ENCODE measurements at regions not wholly inside any gene's neighbourhood (a gene's known extent, or its start where the extent isn't known, plus 50 kb on each side); places are given as distances from the start of the nearest gene placed in this dataset.
"Not testable (repeated sequence)": the region's sequence is repeated elsewhere in the genome, so short reads cannot be mapped to it uniquely, and the experiment has no call there.

DNA sequence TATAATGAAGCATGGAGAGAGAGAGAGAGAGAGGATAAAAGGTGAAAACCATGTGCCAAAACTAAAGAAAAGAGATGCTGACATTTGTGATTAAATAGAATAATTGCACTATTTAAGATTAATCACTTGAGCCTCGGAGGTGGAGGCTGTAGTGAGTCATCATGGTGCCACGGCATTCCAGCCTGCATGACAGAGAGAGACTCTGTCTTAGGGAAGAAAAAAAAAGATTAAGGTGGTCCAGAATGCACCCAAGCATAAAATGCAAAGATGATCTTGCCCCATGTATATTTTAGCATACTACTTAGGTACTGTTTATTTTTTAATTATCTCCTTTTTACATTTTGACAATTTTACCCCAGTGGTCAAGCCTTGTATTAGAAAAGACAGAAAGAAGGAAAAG is 742.5 kb downstream of the SPATA31A1 start:
- not testable (repeated sequence) for H3K9me3 Mint-ChIP-seq; H3K4me3 Mint-ChIP-seq; H3K27me3 Mint-ChIP-seq (ENCODE audit: low read depth); DNase-seq (ENCODE audit: low spot score in 2 of 2, unreplicated experiment in 2 of 2); H3K4me1 Mint-ChIP-seq; H3K27ac Mint-ChIP-seq; H3K36me3 Mint-ChIP-seq

DNA sequence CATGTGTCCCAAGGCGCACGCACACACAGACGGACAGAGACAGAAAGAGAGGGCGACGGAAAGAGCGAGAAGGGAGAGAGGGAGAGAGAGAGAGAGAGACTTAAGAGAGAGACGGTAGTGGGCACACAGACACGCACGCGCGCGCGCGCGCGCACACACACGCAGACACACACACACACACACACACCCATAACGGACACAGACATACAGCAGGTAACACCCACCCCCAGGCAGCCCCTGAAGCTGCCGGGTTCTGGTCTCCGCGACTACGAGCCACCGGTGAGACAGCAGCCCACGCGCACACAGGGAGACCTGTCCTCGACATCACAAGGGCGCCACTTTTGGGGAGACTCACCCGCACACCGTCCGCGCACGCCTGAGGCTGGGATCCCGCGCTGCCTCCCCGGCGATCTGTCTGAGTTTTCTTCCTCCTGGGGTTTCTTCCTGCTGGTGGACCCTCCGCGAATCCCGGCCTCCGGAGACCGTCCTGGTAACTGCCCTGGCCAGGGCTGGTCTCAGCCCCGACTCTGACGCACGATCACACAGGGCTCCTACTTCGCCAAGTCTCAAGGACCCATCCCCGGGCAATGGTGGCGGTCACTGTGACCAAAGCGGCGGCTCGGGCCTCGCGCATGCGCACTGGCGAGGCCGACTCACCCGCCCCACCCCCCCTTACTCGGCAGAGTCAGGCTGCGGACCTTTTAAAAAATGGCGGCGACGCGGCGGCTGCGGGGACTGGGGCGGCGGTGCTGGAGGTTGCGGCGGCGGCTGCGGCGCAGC is 750.7 kb downstream of the SPATA31A1 start:
- H3K36me3 Mint-ChIP-seq; H3K27me3 Mint-ChIP-seq (ENCODE audit: low read depth); H3K4me1 Mint-ChIP-seq; H3K9me3 Mint-ChIP-seq: not testable (repeated sequence)
- peak overlapping the region; percentile 86 for H3K27ac Mint-ChIP-seq
- DNase-seq (ENCODE audit: low spot score in 2 of 2, unreplicated experiment in 2 of 2), result peak in 1 of 2 experiments; percentile 43
- H3K4me3 Mint-ChIP-seq, result peak overlapping the region; percentile 89

DNA sequence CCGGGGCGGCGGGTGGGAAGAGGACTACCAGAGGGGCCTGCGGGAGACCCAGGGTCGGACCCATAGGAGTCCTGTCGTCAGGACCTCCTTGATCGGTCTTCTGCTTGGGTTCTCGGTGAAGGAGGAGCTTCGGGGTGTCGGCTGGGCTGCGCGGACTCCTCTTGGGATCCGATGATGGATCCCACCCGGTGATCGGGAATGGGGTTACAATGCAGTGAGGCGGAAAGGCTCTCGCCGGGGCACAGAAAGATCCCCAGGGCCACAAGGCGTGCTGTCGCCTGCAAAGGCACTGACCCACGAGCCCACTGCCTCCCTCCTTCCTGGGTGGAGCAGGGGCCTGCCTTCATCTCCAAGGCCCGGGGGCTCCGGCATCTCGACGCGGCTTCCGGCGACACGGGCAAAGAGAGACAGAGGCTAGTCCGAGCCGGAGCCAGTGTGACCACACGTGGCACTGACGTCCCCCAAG is 751.3 kb downstream of the SPATA31A1 start:
- H3K27me3 Mint-ChIP-seq (ENCODE audit: low read depth); H3K36me3 Mint-ChIP-seq; H3K4me1 Mint-ChIP-seq: not testable (repeated sequence)

DNA sequence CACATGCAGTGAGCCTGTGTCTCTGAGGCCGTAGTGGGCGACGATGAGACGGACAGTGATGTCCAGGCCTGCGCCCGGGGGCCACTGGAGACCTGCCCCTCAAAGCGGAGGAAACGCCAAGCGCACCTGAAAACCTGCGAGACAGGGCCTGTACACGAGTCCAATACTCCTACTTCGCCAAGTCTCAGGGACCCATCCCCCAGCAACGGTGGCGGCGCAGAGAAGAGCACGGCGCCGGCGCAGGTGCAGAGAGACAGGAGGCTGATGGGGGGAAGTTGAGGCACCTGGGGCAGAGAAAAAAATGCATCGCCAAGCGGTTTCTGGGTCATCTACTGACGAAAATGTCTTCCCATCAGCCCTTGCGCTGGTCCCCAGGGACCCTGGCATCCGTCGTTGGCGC is 751.8 kb downstream of the SPATA31A1 start:
- H3K27me3 Mint-ChIP-seq (ENCODE audit: low read depth); H3K4me3 Mint-ChIP-seq; H3K36me3 Mint-ChIP-seq; H3K4me1 Mint-ChIP-seq; H3K27ac Mint-ChIP-seq; H3K9me3 Mint-ChIP-seq; DNase-seq (ENCODE audit: low spot score in 2 of 2, unreplicated experiment in 2 of 2): not testable (repeated sequence)

More for the DNA sequence above, 751.3 kb downstream of the SPATA31A1 start:
- not testable (repeated sequence) for DNase-seq (ENCODE audit: low spot score in 2 of 2, unreplicated experiment in 2 of 2); H3K4me3 Mint-ChIP-seq; H3K27ac Mint-ChIP-seq; H3K9me3 Mint-ChIP-seq

DNA sequence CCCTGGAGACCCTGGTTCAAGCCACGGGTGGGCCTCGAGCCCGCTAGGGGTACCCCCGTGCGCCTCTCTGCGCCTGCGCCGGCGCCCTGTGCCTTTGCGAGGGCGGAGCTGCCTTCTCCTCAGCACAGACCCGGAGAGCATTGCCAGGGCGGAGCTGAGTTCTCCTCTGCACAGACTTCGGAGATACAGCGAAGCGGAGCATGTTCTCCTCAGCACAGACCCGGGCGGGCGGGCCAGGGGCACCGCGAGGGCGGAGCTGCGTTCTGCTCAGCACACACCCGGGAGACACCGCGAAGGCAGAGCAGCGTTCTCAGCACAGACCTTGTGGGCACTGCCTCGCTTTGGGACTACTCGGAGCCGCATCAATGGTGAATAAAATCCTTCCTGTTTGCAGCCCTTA is 753.0 kb downstream of the SPATA31A1 start:
- H3K27me3 Mint-ChIP-seq (ENCODE audit: low read depth); H3K4me3 Mint-ChIP-seq; H3K36me3 Mint-ChIP-seq; H3K27ac Mint-ChIP-seq; H3K4me1 Mint-ChIP-seq; DNase-seq (ENCODE audit: low spot score in 2 of 2, unreplicated experiment in 2 of 2); H3K9me3 Mint-ChIP-seq: not testable (repeated sequence)

DNA sequence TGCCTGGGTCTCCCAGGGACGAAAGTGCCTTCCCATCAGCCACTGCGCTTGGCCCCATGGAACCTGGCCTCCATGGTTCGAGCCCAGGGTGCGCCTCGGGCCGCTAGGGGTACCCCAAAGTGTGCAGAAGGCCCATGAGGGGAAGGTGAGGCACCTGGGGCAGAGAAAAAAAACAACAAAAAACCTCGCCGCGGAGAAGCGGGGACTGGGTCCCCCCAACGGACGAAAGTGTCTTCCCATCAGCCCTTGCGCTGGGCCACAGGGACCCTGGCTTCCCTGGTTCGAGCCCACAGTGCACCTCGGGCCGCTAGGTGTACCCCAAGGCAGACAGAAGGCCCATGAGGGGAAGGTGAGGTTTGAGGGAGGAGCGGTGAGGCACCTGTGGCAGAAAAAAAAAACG is 755.3 kb downstream of the SPATA31A1 start:
- not testable (repeated sequence) for H3K36me3 Mint-ChIP-seq; H3K27me3 Mint-ChIP-seq (ENCODE audit: low read depth); H3K27ac Mint-ChIP-seq; DNase-seq (ENCODE audit: low spot score in 2 of 2, unreplicated experiment in 2 of 2); H3K4me3 Mint-ChIP-seq; H3K9me3 Mint-ChIP-seq; H3K4me1 Mint-ChIP-seq

DNA sequence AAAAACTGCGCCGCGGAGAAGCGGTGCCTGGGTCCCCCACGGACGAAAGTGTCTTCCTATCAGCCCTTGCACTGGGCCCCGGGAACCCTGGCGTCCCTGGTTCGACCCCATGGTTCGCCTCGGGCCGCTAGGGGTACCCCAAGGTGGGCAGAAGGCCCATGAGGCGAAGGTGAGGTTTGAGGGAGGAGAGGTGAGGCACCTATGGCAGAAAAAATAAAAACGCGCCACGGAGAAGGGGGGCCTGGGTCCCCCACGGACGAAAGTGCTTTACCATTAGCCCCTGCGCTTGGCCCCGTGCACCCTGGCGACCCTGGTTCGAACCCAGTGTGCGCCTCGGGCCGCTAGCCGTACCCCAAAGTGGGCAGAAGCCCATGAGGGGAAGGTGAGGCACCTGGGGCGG is 756.1 kb downstream of the SPATA31A1 start:
- H3K36me3 Mint-ChIP-seq; H3K27me3 Mint-ChIP-seq (ENCODE audit: low read depth); H3K27ac Mint-ChIP-seq; H3K9me3 Mint-ChIP-seq; DNase-seq (ENCODE audit: low spot score in 2 of 2, unreplicated experiment in 2 of 2); H3K4me3 Mint-ChIP-seq; H3K4me1 Mint-ChIP-seq: not testable (repeated sequence)

DNA sequence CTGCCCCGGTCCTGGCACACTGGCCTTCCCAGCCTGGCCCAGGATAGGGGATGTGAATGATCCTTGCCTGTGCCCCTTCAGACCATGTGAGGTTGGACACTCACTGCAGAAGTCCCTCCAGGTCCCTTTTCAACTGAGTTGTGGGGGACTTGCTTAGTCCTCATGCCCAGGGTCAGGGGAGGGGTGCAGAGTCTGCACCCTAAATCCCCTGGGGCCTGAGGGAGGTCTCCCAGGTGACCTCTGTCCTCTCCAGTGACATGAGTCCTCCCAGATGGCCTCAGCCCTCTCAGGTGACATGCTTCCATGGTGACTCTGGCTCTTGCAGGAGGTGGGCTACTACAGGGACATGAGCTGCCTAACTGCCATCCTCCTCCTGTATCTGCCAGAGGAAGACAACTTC is 775.1 kb downstream of the SPATA31A1 start:
- H3K9me3 Mint-ChIP-seq; H3K4me3 Mint-ChIP-seq; H3K27me3 Mint-ChIP-seq (ENCODE audit: low read depth): not testable (repeated sequence)

DNA sequence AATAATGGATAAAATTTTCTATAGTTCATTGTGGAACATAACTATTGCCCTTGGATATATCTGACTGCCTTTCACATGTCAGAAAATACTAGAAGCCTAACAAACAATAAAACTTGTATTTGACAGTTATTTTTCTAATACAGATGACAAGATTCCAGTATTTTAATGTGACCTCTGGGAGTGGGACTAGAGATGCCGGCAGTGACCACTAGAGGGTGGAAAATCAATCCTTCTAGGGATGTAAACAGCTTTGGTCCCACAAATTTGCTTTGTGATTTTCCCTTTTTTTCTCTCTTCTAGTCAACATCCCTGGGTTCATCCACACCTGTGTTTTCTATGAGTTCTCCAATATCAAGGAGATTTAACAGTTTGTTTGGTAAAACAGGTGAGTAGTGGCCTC is 813.7 kb downstream of the SPATA31A1 start:
- H3K9me3 Mint-ChIP-seq; H3K27me3 Mint-ChIP-seq (ENCODE audit: low read depth); DNase-seq (ENCODE audit: low spot score in 2 of 2, unreplicated experiment in 2 of 2); H3K27ac Mint-ChIP-seq; H3K4me3 Mint-ChIP-seq; H3K4me1 Mint-ChIP-seq; H3K36me3 Mint-ChIP-seq: not testable (repeated sequence)

More for the DNA sequence above, 775.1 kb downstream of the SPATA31A1 start:
- H3K4me1 Mint-ChIP-seq; DNase-seq (ENCODE audit: low spot score in 2 of 2, unreplicated experiment in 2 of 2); H3K36me3 Mint-ChIP-seq; H3K27ac Mint-ChIP-seq: not testable (repeated sequence)

DNA sequence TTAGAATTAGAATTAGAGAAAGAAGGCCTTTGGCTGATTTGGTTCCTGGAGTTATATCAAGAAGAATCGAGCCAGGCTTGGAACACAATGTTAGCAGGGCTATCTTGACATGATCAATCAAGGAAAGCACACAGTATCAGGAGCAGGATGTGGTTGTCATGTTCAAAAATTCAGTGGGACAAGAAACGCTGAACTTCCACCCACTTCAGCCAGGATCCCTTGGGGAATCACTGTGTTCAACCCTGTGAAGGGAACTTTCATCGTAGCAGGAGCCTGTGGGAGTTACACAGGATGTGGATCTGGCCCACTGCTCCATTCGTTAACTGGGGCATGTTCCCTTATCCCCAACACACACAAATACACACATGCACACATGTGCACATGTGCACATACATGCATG is 817.8 kb downstream of the SPATA31A1 start:
- not testable (repeated sequence) for H3K36me3 Mint-ChIP-seq

DNA sequence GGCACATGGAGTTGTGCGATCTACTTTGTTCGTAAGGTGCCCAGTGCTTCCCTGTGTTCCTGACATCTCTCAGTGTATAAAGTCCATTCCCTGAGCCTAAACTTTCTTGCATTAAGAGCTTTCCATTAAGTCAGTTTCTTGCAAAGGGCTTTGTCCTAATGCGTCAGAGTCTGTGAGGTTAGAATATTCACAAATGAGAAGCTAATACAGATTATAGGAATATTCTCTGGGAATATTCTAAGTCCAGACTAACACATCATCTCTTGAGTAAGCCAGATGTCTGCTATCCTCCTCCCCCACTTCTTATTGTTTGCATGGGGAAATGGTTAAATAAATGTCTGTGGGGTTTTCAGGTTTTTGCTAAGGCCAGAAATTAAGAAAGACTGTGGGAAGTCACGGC is 818.6 kb downstream of the SPATA31A1 start:
- H3K9me3 Mint-ChIP-seq, H3K36me3 Mint-ChIP-seq, H3K27ac Mint-ChIP-seq: not testable (repeated sequence)

More for the DNA sequence above, 817.8 kb downstream of the SPATA31A1 start:
- DNase-seq (ENCODE audit: low spot score in 2 of 2, unreplicated experiment in 2 of 2); H3K4me1 Mint-ChIP-seq; H3K27me3 Mint-ChIP-seq (ENCODE audit: low read depth); H3K27ac Mint-ChIP-seq; H3K4me3 Mint-ChIP-seq; H3K9me3 Mint-ChIP-seq: not testable (repeated sequence)

DNA sequence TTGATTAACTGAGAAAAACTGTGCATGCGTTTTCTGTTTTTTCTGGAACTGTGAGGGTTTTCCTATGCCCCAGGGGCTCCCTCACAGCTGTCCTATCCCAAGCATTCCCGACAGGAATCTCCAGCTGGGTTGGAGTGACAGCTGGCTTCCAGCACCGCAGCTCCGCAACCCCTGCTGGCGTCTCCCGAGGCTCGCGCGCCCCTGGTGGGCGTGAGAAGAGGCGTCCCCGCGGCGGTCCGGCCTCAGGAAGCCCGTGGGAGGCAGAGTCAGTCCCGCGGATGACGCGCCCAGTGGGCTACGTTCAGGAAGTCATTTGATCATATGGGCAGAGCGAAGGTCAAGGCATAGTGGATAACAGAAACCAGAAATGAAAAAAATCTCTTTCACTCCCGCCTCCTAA is 821.9 kb downstream of the SPATA31A1 start:
- H3K9me3 Mint-ChIP-seq; H3K27ac Mint-ChIP-seq; H3K4me3 Mint-ChIP-seq; H3K4me1 Mint-ChIP-seq; H3K27me3 Mint-ChIP-seq (ENCODE audit: low read depth); H3K36me3 Mint-ChIP-seq: not testable (repeated sequence)
- peak in 1 of 2 experiments; percentile 40 for DNase-seq (ENCODE audit: low spot score in 2 of 2, unreplicated experiment in 2 of 2)

More for the DNA sequence above, 818.6 kb downstream of the SPATA31A1 start:
- H3K4me1 Mint-ChIP-seq; DNase-seq (ENCODE audit: low spot score in 2 of 2, unreplicated experiment in 2 of 2); H3K27me3 Mint-ChIP-seq (ENCODE audit: low read depth); H3K4me3 Mint-ChIP-seq: not testable (repeated sequence)

DNA sequence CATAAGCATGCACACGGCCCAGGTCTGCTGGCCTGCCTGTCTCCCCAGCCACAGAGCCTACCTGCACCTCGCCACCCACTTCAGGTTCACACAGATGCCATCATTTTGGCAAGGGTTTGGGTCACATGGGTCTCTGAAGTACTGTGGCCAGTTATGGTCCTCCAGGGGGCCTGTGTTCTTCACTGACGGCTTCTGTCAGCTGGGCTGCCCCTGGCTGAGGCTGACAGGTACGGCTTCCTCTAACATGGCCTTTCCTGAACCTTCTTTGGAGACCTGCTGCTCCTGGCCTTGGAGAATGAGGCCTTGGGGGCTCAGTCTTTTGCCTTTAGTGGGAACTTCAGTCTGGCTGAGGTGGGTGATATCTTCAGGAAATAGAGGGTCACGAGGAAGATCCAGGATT is 835.9 kb downstream of the SPATA31A1 start:
- DNase-seq (ENCODE audit: low spot score in 2 of 2, unreplicated experiment in 2 of 2); H3K4me3 Mint-ChIP-seq; H3K4me1 Mint-ChIP-seq; H3K36me3 Mint-ChIP-seq; H3K9me3 Mint-ChIP-seq; H3K27ac Mint-ChIP-seq; H3K27me3 Mint-ChIP-seq (ENCODE audit: low read depth): not testable (repeated sequence)

DNA sequence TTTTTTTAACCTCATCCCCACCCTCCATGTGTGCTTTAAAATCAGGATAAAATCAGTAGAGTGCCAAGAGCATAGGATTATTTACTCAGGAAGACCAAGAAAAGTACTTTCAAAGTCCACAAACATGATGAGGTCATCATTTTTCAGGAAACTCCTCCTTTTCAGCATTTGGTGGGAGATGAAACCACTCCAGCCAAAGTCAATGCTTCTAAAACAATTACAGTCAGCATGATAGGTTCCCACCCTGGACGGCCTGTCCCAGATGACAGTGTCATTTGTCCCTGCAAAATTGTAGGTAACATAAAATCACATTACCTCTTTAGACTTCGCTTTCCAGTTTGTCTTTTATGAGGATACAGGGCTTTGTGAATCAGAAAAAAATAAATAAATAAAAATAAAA is 836.7 kb downstream of the SPATA31A1 start:
- DNase-seq (ENCODE audit: low spot score in 2 of 2, unreplicated experiment in 2 of 2); H3K9me3 Mint-ChIP-seq; H3K4me3 Mint-ChIP-seq; H3K27me3 Mint-ChIP-seq (ENCODE audit: low read depth); H3K27ac Mint-ChIP-seq; H3K4me1 Mint-ChIP-seq; H3K36me3 Mint-ChIP-seq: not testable (repeated sequence)

Measured in mesothelial cell of epicardium (in vitro differentiated cells).